ENCODE measurements at regions not wholly inside any gene's neighbourhood (a gene's known extent, or its start where the extent isn't known, plus 50 kb on each side); places are given as distances from the start of the nearest gene placed in this dataset.

DNA sequence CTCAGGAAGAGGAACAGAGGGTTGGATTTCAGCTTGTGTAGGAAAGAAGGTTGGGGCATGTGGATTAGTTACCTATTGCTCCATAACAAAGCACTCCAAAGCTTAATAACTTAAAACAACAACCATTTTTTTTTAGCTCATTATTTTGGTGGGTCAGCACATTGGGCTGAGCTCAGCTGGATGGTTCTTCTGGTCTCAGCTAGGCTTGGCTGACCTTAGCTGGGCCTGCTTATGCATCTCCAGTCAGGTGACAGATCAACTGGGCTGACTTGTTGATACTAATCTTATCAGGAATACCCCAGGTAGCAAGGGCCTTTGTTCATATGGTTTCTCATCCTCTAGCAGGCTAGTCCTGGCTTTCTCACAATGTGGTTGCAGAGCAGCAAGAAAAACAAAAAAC is 106.4 kb downstream of the C11orf91 start:
- H3K79me1 ChIP-seq (ENCODE audit: low read depth, low read length): no peaks in the 10 kb centered on the region
- H3K14ac ChIP-seq (ENCODE audit: low read length): no peak overlapping the region
- no peak overlapping the region for H2BK5ac ChIP-seq (ENCODE audit: low read length)
- no peak overlapping the region for H2BK120ac ChIP-seq (ENCODE audit: low read depth, low read length)
- no peak for DNase-seq (ENCODE audit: low spot score)
- no peaks in the 10 kb centered on the region for H3K27me3 ChIP-seq (ENCODE audit: control insufficient read depth in 3 of 3, insufficient read depth in 3 of 3, low read depth in 1 of 3, low read length in 3 of 3)
- H3K18ac ChIP-seq (ENCODE audit: low read length): no peak overlapping the region
- H4K8ac ChIP-seq (ENCODE audit: low read depth, low read length): no peak overlapping the region
- no peak overlapping the region for H4K91ac ChIP-seq (ENCODE audit: low read depth, low read length, poor library complexity)
- H2BK15ac ChIP-seq (ENCODE audit: low read length): no peak overlapping the region
- peaks cover 7 to 14% of the 10 kb centered on the region in 2 donors for H3K4me1 ChIP-seq (ENCODE audit: control insufficient read depth in 2 of 2, insufficient read depth in 1 of 2, low read depth in 1 of 2, low read length in 2 of 2)
- H3K23ac ChIP-seq (ENCODE audit: low read depth, low read length, poor library complexity): no peak overlapping the region
- H2AFZ ChIP-seq (ENCODE audit: low read length): no peak overlapping the region
- H2AK5ac ChIP-seq (ENCODE audit: low read depth, low read length): no peak overlapping the region
- no peak overlapping the region for H3K4ac ChIP-seq (ENCODE audit: low read length)
- no peak overlapping the region for H3K4me3 ChIP-seq (ENCODE audit: low read length in 2 of 2)
- H2BK12ac ChIP-seq (ENCODE audit: low read length): no peak overlapping the region
- H3K27ac ChIP-seq (replicated peaks; ENCODE audit: low read length): no peak overlapping the region
- H3K9ac ChIP-seq (ENCODE audit: low read depth, low read length, poor library complexity): no peak overlapping the region
- H3K9me3 ChIP-seq (replicated peaks in 1 of 2; ENCODE audit: control insufficient read depth in 2 of 2, insufficient read depth in 1 of 2, low read depth in 1 of 2, low read length in 2 of 2): no peaks in the 10 kb centered on the region
- H3K4me2 ChIP-seq (ENCODE audit: insufficient read depth, low read length, poor library complexity, severe bottlenecking): no peak overlapping the region
- no peaks in the 10 kb centered on the region for H3K36me3 ChIP-seq (replicated peaks in 1 of 2; ENCODE audit: control insufficient read depth in 2 of 2, insufficient read depth in 2 of 2, low read length in 2 of 2)

DNA sequence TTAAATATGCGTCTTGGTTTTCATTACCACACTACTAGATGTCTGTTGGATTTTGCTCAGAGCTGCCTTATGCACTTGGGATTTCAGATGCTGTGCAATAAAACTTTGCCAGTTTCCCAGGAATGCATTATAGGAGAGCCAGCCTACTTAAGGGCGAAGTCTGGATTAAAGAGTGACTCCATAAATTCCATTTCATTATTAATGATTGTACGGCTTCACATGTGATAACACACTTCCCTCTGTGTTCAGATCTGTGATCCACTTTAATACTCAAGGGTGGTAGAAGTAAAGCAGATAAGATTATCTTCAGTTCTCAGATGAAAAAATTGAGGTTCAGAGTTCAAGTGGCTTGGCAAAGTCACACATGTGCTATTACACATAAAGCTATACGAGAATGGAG is 110.2 kb downstream of the C11orf91 start:
- Histone ChIP-seq H3K4me3 (ENCODE audit: low read length in 2 of 2) (no peak overlapping the region), H2BK5ac (ENCODE audit: low read length) (no peak overlapping the region), H4K8ac (ENCODE audit: low read depth, low read length) (no peak overlapping the region), H3K23ac (ENCODE audit: low read depth, low read length, poor library complexity) (no peak overlapping the region), H2BK12ac (ENCODE audit: low read length) (no peak overlapping the region), H3K9me3 (replicated peaks in 1 of 2; ENCODE audit: control insufficient read depth in 2 of 2, insufficient read depth in 1 of 2, low read depth in 1 of 2, low read length in 2 of 2) (no peaks in the 10 kb centered on the region), H2BK15ac (ENCODE audit: low read length) (no peak overlapping the region), H4K91ac (ENCODE audit: low read depth, low read length, poor library complexity) (no peak overlapping the region), H3K36me3 (replicated peaks in 1 of 2; ENCODE audit: control insufficient read depth in 2 of 2, insufficient read depth in 2 of 2, low read length in 2 of 2) (no peaks in the 10 kb centered on the region), H2AK5ac (ENCODE audit: low read depth, low read length) (no peak overlapping the region), H3K27me3 (ENCODE audit: control insufficient read depth in 3 of 3, insufficient read depth in 3 of 3, low read depth in 1 of 3, low read length in 3 of 3) (no peaks in the 10 kb centered on the region), H3K4ac (ENCODE audit: low read length) (no peak overlapping the region), H3K4me1 (ENCODE audit: control insufficient read depth in 2 of 2, insufficient read depth in 1 of 2, low read depth in 1 of 2, low read length in 2 of 2) (no peaks in the 10 kb centered on the region), H2AFZ (ENCODE audit: low read length) (no peak overlapping the region), H2BK120ac (ENCODE audit: low read depth, low read length) (no peak overlapping the region), H3K27ac (replicated peaks; ENCODE audit: low read length) (no peak overlapping the region), H3K9ac (ENCODE audit: low read depth, low read length, poor library complexity) (no peak overlapping the region), H3K4me2 (ENCODE audit: insufficient read depth, low read length, poor library complexity, severe bottlenecking) (no peak overlapping the region), H3K79me1 (ENCODE audit: low read depth, low read length) (no peaks in the 10 kb centered on the region), H3K18ac (ENCODE audit: low read length) (no peak overlapping the region), H3K14ac (ENCODE audit: low read length) (no peak overlapping the region)
- no peak for DNase-seq (ENCODE audit: low spot score)
- no CpG with 5 or more reads among the region's 4 CpGs for WGBS, 2 donors (ENCODE audit: extremely low coverage in 2 of 2, insufficient read length in 2 of 2, insufficient replicate concordance in 1 of 2)

DNA sequence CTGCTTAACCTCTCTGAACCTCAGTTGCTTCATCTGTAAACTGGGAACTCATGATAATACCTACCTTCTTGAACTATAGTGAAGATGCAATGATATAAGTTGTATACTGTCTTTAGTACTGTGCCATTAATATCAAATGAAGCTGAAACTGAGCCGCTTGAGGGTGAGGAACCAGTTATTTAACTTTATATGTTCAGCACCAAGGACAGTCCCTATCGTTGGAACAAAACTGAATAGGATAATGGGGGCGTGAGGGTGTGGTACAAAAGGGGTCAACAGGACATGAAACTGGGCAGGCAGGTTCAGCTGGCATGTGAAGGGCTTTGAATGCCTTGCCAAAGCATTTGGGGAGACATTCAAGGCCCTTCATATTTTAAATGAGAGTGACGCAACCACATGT is 112.6 kb downstream of the C11orf91 start:
- no peak overlapping the region for H2AK5ac ChIP-seq (ENCODE audit: low read depth, low read length)
- no peak overlapping the region for H4K91ac ChIP-seq (ENCODE audit: low read depth, low read length, poor library complexity)
- H3K79me1 ChIP-seq (ENCODE audit: low read depth, low read length): no peaks in the 10 kb centered on the region
- no peak overlapping the region for H3K18ac ChIP-seq (ENCODE audit: low read length)
- H2AFZ ChIP-seq (ENCODE audit: low read length): no peak overlapping the region
- H3K27ac ChIP-seq (replicated peaks; ENCODE audit: low read length): no peak overlapping the region
- no peak overlapping the region for H3K4me2 ChIP-seq (ENCODE audit: insufficient read depth, low read length, poor library complexity, severe bottlenecking)
- DNase-seq (ENCODE audit: low spot score): no peak
- peaks cover 0 to 4% of the 10 kb centered on the region in 2 donors for H3K36me3 ChIP-seq (replicated peaks in 1 of 2; ENCODE audit: control insufficient read depth in 2 of 2, insufficient read depth in 2 of 2, low read length in 2 of 2)
- no peak overlapping the region for H3K4me3 ChIP-seq (ENCODE audit: low read length in 2 of 2)
- H3K4ac ChIP-seq (ENCODE audit: low read length): no peak overlapping the region
- H3K4me1 ChIP-seq (ENCODE audit: control insufficient read depth in 2 of 2, insufficient read depth in 1 of 2, low read depth in 1 of 2, low read length in 2 of 2): peaks cover 0 to 1% of the 10 kb centered on the region in 2 donors
- H3K27me3 ChIP-seq (ENCODE audit: control insufficient read depth in 3 of 3, insufficient read depth in 3 of 3, low read depth in 1 of 3, low read length in 3 of 3): no peaks in the 10 kb centered on the region
- no peak overlapping the region for H3K14ac ChIP-seq (ENCODE audit: low read length)
- H3K9me3 ChIP-seq (replicated peaks in 1 of 2; ENCODE audit: control insufficient read depth in 2 of 2, insufficient read depth in 1 of 2, low read depth in 1 of 2, low read length in 2 of 2): no peaks in the 10 kb centered on the region
- no CpG with 5 or more reads among the region's 4 CpGs for WGBS, 2 donors (ENCODE audit: extremely low coverage in 2 of 2, insufficient read length in 2 of 2, insufficient replicate concordance in 1 of 2)
- no peak overlapping the region for H4K8ac ChIP-seq (ENCODE audit: low read depth, low read length)
- no peak overlapping the region for H3K9ac ChIP-seq (ENCODE audit: low read depth, low read length, poor library complexity)
- H2BK5ac ChIP-seq (ENCODE audit: low read length): no peak overlapping the region
- H2BK15ac ChIP-seq (ENCODE audit: low read length): no peak overlapping the region
- H2BK12ac ChIP-seq (ENCODE audit: low read length): no peak overlapping the region
- no peak overlapping the region for H2BK120ac ChIP-seq (ENCODE audit: low read depth, low read length)
- H3K23ac ChIP-seq (ENCODE audit: low read depth, low read length, poor library complexity): no peak overlapping the region

DNA sequence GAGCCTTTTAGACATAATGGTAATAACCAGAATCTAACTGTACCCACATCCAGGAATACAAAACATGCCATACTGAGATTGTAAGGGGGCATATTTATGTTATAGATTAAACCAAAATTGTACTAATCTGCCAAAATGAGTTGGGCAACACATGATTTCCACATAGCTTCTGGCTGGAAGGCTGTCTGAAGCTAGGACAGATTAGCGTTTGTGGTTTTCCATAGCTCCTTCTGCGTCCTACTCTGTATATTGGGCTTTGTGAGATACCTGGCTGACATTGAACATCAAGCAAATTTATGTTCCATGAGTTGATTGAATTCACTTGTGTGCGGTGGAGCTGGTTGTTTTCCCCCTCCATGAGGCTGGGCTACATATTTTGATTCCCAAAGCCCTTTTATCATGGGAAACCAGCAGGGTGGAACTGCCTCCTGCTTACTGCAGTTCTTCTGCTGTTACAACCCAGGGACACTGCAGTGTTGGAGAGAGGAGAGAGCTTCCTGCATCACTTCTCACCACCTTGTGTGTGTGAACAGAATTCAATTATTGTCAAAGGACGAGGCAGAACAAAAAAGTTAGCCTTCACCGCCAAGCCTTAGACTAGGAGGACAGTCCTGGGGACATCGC is 114.9 kb downstream of the C11orf91 start:
- H3K4me1 ChIP-seq (ENCODE audit: control insufficient read depth in 2 of 2, insufficient read depth in 1 of 2, low read depth in 1 of 2, low read length in 2 of 2): peaks cover 0 to 1% of the 10 kb centered on the region in 2 donors
- no peak overlapping the region for H2BK15ac ChIP-seq (ENCODE audit: low read length)
- H3K79me1 ChIP-seq (ENCODE audit: low read depth, low read length): no peaks in the 10 kb centered on the region
- no peak for DNase-seq (ENCODE audit: low spot score)
- H2BK120ac ChIP-seq (ENCODE audit: low read depth, low read length): no peak overlapping the region
- no peak overlapping the region for H3K4me3 ChIP-seq (ENCODE audit: low read length in 2 of 2)
- H3K27ac ChIP-seq (replicated peaks; ENCODE audit: low read length): no peak overlapping the region
- H3K9ac ChIP-seq (ENCODE audit: low read depth, low read length, poor library complexity): no peak overlapping the region
- H4K91ac ChIP-seq (ENCODE audit: low read depth, low read length, poor library complexity): no peak overlapping the region
- no peaks in the 10 kb centered on the region for H3K27me3 ChIP-seq (ENCODE audit: control insufficient read depth in 3 of 3, insufficient read depth in 3 of 3, low read depth in 1 of 3, low read length in 3 of 3)
- H3K18ac ChIP-seq (ENCODE audit: low read length): no peak overlapping the region
- peaks cover 0 to 4% of the 10 kb centered on the region in 2 donors for H3K36me3 ChIP-seq (replicated peaks in 1 of 2; ENCODE audit: control insufficient read depth in 2 of 2, insufficient read depth in 2 of 2, low read length in 2 of 2)
- no peak overlapping the region for H3K4me2 ChIP-seq (ENCODE audit: insufficient read depth, low read length, poor library complexity, severe bottlenecking)
- no peak overlapping the region for H2AFZ ChIP-seq (ENCODE audit: low read length)
- no CpG with 5 or more reads among the region's 6 CpGs for WGBS, 2 donors (ENCODE audit: extremely low coverage in 2 of 2, insufficient read length in 2 of 2, insufficient replicate concordance in 1 of 2)
- H4K8ac ChIP-seq (ENCODE audit: low read depth, low read length): no peak overlapping the region
- H3K23ac ChIP-seq (ENCODE audit: low read depth, low read length, poor library complexity): no peak overlapping the region
- H2BK12ac ChIP-seq (ENCODE audit: low read length): no peak overlapping the region
- H3K14ac ChIP-seq (ENCODE audit: low read length): no peak overlapping the region
- H3K9me3 ChIP-seq (replicated peaks in 1 of 2; ENCODE audit: control insufficient read depth in 2 of 2, insufficient read depth in 1 of 2, low read depth in 1 of 2, low read length in 2 of 2): no peaks in the 10 kb centered on the region
- no peak overlapping the region for H3K4ac ChIP-seq (ENCODE audit: low read length)
- H2AK5ac ChIP-seq (ENCODE audit: low read depth, low read length): no peak overlapping the region
- no peak overlapping the region for H2BK5ac ChIP-seq (ENCODE audit: low read length)
